Testis (tissue), 2 donors: ENCODE measurements at regions not wholly inside any gene's neighbourhood (a gene's known extent, or its start where the extent isn't known, plus 50 kb on each side); places are given as distances from the start of the nearest gene placed in this dataset.

Source experiments
- CTCF ChIP-seq, 3 experiments: fragments of 450-650 bp in 2 of 3; fragments of 200-600 bp in 1 of 3; sonication (generic) in 1 of 3; IDR thresholded peaks; one replicate each; pipeline ENCODE4 v1.5.1; 2016 to 2019; ENCODE audit warnings: antibody characterized with exemption in 3 of 3, mild to moderate bottlenecking in 2 of 3, moderate library complexity in 1 of 3
- POLR2A ChIP-seq: fragments of 450-650 bp; IDR thresholded peaks from one replicate; pipeline ENCODE4 v1.6.1; 2017; ENCODE audit warnings: antibody characterized with exemption, mild to moderate bottlenecking, moderate library complexity

GRCh38 chr2:167626961-167627360, 620.4 kb downstream of the STK39 start:
- TF ChIP-seq CTCF (IDR thresholded peaks at IDR 0.05) (no peak), POLR2A (no peak)
